Dermis blood vessel endothelial cell (primary cell): ENCODE measurements at regions not wholly inside any gene's neighbourhood (a gene's known extent, or its start where the extent isn't known, plus 50 kb on each side); places are given as distances from the start of the nearest gene placed in this dataset.
"Not testable (repeated sequence)": the region's sequence is repeated elsewhere in the genome, so short reads cannot be mapped to it uniquely, and the experiment has no call there.

ENCODE experiments used
- DNase-seq: peaks from one replicate; pipeline ENCODE4 v3.0.0; 2010

DNA sequence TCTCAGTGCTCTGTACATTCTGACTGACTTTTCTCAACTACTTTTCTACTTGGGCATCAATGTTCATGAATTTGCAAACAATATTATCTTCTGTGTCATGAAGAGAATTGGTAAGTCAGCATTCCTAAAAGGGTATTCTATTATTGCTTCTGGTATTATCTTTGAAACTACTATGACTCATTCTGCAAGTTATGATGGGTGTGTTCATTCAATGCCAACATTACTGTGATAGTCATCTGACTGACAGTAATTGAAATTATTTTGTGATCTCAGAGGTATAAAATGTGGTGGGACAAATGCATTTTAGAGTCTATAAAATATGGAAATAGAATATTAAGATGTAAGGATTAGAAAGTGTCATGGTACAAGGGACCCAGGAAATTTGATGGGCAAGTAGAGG is 736.0 kb upstream of the CELF4 start:
- DNase-seq: no peak

DNA sequence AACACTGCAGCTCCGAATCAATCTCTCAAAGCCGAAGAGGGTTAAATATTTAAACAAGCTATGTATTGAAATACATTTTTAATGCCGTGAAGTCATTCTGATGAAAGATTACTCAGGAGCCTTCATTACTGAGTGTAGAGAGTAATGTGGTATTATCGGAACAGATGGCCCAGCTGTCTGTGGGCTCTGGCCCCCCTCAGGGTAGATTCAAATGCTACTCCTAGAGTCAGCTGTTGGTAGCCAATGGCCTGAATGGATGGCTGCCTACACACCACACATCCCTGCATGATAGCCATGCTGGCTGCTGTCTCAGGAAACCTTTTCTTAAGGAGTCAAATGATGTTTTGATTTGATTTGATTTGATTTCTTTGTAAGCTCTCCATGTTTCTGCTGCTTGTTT is 732.3 kb upstream of the CELF4 start:
- no peak for DNase-seq

DNA sequence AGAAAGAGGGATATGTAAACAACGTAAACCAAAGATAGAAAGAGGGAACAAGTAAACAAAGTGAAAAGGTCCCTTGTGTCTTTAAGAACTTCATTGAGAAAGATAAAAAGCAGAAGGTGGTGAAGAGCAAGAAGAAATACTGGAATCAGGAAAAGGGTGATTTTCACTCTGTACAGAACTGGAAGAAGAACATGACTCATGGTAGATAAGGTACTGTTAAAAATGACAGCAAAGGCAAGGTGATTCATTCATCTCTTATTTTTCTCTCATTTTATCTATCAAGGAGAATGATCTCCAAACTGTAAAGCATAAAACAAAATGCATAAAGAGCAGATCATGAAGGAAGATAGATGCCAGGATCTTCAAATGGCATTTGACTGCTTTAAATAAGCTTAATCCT is 724.6 kb upstream of the CELF4 start:
- no peak for DNase-seq

DNA sequence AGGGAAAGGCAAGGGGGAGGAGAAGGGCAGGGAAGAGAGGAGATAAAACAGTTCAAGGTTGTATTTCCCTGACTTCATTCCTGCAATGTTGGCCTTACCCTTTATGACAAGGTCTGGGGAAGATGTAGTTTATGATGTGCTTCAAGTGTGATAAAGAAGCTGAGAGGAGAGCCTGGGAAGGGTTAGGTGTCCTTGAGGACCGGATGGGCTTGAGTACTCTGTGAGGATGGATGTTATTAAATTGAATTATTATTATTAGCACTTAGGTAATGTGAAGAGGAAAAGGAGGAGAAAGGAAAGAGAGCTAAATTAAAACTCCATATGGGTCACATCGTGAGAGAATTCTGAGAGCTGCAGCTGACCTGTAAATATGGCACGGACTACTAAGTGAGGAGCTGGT is 719.4 kb upstream of the CELF4 start:
- DNase-seq: no peak

DNA sequence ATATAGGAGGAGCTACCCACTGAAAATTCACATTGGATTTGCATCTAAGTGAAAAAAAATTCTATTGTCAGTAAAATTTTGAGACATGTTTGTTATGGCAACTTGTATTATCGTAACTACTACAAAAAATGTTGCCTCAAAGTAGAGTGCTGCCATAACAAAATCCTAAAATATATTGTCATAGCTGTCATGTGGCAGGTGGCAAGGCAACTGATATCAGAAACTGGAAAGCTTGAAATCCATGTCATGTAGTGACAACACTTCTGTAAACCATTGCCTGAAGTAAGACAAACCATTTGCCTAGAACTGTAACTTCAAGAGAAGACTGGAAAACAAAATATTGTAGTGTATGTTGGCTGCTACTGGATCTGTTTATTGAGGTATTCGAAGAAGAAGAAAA is 697.5 kb upstream of the CELF4 start:
- DNase-seq: no peak

DNA sequence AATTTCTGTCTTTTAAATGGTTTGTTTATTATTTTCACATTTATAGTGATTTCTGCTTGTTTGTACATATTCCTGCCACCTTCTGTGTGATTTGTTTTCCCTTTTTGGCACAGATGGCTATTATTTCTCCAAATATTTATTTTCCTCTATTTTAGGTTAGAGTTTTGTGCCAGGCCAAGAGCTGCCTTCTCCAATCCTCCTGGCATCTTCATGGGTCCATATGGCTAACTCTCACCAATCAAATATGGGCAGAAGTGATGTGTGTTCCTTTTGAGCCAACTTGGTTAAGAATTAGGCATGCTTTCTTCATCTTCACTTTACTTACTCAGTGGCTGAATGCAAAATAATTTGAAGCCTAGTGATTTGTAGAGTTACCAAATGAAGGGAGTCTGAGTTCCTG is 697.1 kb upstream of the CELF4 start:
- DNase-seq: no peak

DNA sequence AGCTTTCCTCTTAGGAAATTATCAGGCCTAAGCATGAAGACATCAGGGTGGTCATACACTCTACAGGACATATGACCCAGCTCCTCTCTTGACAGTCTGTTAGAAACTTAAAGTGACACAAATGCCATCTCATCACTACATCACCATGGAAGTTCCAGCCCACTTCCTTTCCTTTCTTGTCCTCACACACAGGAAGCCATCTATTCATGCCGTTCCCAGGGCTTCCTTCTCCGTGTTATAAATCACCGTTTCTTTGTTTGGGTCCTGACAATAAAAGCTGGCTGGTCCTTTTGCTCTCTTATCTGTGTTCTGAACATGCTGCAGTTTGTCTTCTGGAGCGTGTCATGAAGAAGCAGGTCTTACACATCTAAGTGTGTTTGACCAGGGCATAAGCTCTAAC is 692.1 kb upstream of the CELF4 start:
- no peak for DNase-seq

DNA sequence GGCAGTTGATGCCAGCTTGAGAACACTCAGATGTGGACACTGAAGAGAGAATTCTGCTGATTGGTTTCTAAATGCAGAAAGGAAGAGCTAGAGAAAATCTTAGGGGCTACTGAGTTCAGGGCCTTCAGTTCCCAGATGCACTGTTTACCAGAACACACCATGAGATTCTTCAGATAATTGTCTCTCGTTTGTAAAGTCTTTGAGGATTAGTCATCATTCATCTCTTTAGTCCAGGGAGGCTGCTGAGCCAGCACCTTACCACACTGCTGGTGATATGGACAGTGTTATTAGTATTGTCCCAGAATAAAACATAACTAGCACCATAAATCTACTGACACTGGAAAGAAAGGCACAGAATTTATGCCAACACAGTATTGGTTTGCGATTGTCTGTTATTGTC is 690.8 kb upstream of the CELF4 start:
- DNase-seq: no peak

DNA sequence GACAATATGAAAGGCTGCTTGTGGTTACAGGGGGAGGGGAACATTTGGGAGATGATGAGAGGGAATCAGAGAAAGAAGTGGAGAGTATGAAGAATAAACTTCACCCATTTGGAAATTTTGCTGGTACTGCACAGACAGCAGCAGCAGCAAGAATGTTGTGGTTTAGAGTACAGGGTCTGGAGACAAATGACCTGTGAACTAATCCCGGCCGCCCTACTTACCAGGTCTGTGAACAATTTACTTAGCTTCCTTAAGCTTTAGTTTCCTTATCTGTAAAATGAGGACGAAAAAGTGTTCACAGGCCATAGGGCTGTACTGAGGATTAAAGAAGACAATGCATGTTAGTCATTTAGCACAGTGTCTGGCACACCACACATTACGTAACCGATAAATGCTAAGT is 685.4 kb upstream of the CELF4 start:
- DNase-seq: no peak

DNA sequence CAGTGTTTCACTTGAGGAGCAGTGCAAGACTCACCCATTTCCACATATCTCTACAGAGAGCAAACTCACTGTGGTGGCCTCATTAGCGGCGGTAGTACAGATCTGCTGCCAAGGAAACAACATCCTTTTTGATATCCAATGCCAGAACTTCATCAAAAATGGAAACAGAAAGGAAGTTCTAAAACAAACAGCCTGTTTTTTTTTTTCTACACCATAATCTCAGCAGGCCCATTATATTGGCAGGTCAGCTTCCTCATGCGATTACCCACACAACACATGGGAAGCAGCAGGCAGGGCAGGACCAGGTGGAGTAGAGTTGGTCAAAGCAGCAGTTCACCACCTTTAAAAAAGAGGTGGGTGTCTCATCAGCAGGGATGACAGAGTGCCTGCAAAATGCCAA is 678.9 kb upstream of the CELF4 start:
- no peak for DNase-seq

DNA sequence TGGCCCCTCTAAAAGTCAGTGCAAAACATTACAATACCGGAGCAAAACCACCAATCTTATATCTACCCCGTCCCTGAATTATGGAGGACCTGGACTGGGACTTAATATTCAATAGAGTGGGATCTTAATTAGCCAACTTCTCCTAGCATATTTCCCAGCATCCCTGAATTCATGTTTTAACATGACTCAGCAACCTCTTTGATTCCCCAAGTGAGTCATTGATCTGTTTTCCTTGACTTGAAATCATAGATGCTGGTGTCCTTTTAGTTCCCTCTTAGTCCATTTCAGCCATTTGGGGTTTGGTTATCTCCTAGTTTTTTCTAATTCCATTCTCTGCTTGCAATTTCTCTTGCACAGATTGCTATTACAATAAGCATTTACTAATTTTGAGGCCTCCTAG is 677.7 kb upstream of the CELF4 start:
- DNase-seq: no peak

DNA sequence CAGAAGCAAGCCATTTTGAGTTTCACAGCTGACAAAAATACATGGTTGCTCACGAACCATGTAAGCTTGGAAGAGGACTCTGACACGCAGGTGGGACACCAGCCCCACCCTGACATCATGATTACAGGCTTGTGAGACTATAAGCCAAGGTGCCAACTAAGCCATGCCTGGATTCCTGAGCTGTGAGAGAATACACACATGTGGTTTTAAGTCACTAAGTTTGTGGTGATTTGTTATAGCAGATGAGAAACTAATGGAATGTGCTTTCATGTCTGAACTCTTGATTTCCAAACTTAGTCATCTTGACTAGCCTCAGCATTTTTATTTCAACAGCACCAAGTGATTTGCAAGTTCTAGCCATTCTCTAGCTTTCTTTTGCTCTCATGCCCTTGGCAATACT is 676.1 kb upstream of the CELF4 start:
- DNase-seq: no peak

DNA sequence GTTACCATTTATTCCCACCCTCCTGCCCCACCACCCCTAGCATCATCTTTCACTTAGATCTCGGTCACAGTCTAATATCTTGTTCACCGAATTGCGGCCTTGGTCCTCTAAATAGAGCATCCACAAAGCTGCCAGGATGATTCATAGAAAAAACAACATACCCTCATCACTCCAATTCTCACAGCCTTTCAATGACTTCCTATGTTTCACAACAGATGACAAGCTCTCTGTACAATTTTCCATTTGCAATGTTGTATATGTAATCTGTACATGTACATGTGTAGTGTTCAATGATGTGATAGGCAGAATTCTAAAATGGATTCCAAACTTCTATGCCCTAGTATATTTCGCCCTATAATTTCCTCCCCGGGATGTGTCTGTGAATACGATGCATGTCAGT is 675.6 kb upstream of the CELF4 start:
- no peak for DNase-seq

DNA sequence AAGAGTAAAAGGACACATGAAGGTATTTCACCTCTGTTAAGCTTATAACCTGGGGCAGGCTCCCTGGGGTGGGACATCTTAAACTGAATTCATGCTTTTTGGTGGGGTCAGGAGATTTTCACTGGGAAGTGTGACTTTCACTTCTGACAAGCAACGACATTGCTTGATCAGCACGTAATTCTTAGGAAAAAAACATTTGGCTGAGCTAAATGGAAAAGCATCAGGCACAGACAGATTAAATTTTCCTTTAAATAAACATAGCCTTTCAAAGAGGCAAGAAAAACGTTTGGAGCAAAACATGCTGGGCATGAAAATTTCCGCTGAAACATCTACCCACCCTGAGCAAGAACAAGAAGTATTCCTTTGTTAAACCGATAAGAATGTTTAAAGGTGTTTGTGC is 674.0 kb upstream of the CELF4 start:
- DNase-seq: no peak

DNA sequence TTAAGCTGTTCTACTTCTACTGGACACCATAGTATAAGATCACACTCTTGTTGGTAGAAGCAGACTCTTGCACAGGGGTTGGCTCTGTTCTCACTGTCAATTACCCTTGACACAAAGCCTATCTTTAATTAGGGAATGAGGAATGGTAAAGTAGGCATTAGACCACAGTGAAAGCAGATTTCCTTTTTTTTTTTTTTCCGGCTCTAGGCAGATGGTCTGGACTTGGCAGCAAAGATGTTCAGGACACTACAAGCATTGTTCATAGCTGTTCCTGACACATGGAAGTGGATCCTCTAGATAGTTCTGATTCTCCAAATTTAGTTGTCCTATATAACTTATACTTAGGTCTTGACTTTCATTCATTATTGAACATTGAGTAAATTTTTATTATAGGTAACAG is 672.2 kb upstream of the CELF4 start:
- DNase-seq: no peak

DNA sequence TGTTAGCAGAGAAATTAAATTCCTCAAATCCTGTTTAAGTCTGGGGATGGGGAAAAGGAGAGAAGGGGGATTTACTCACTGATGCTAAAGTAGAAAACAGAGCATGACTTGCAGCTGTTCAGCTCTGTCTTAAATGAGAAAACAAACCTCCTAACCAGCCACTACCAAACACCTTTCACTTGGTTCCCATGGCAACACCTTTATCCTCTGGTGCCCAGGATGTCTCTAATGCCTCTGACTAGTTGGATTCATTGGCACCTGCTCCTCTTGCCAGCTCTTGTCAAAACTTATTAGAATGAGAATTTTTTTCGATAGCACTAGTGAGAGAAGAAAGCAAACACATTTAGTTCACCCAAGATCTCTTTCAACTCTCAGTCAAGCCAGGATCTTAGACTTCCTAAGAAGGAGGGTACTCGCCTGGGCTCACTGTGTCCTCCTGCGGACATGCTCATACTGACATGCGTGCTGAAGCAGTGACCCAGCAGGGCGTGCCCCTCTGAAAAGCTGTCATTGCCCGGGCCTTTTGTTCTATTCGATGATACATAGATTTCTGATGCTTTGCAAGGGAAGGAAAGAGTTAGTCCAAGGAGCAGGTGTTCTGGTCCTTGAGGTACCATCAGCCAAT is 656.0 kb upstream of the CELF4 start:
- DNase-seq: no peak

DNA sequence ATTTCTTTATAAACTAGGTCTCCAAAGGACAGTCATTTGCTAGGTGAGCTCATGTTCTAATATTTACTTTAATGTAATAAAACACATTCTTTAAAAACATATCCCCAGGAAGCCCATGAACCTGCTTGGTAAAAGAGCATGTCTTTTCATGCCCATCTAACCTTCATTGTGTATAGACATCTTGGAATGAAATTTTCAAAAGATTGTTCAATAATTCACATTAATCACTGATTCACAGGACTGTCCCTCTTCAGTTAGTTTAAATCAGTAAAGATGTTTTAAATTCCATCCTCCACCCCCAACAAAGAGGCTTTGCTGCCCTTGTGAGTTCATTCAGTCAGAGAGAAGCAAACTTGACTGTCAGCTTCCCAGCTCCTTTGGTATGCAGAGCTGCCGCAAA is 633.4 kb upstream of the CELF4 start:
- DNase-seq: no peak

DNA sequence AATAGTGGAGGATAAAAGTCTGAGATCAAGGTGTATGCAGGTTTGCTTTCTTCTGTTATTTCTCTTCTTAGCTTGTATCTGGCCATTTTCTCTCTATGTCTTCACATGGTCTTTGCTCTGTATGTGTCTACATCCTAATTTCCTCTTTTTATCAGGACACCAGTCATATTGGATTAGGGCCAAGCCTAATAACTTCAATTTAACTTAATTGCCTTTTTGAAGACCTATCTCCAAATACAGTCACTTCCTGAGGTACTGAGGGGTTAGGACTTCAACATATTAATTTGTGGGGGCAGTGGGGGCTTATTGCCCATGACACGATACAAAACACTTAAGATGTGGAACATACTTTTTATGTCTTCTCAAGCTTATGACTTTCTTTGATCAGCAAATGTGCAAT is 632.9 kb upstream of the CELF4 start:
- DNase-seq: no peak

DNA sequence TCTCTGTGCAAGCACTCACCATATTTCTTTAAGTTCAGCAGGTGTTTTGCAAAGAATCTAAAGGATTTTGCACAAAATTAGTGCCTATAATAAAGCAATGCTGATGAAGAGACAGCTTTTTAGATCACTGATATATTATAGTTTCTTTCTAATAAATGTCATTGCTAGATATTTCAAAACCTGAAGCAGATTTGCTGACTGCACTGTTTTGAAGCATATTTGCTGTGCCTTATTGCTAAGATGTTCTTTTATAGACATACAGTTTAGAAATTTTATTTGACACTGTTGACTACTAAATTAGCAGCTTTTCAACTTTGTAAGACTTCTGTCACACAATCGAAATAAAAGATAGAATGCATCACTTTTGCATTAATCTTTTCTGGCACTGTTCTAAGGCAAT is 620.9 kb upstream of the CELF4 start:
- DNase-seq: no peak

DNA sequence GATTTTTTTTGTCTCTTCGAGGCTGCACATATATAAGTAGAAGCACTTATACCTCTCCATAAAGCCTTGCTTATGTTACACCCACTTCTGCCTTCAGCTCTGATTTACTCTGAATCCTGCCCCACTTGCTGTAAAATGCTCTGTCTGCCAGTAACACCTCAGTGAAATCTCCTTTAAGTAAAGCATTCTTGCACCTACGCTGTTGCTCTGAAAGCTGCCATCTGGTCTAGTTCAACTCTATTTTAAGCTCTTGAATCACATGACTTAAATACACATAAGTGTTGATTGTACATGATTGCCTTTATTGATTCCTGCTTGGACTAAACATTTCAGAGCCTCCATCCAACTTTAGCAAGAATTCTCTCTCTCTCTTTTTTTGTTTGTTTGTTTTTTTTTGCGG is 609.0 kb upstream of the CELF4 start:
- DNase-seq: no peak

DNA sequence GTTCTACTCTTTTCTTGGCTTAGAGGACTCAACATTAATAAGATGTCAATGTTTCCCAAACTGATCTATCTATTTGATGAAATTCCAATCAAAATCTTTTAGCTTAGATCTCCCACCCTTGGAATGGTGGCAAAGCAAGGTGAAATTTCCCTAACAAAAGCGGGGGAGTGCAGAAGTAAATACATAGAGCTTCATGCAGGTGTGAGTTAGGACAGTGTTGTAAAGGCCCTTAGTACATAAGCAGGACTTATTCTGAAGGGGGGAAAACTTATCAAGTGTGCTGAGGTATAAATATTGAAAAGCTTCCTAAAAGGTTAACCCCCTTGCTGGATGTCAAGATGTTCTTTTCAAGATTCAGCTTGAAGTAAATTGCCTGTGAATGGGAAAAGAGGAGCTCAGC is 608.6 kb upstream of the CELF4 start:
- no peak for DNase-seq

DNA sequence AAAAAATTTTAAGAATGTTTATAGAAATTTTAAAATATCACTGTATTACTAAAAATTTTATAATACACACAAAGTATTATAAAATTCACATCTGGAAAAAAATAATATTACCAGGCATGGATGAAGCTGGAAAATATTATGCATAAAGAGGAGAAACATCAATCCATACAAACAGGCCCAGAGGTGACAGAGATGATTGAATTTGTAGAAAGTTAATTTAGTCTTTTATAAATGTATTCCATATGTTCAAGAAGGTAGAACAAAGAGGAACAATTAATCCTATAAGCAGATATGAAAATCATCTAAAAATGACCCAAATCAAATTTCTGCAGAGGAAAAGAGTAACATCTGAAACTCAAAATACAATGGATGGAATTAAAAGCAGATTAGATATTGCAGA is 605.2 kb upstream of the CELF4 start:
- DNase-seq: no peak

DNA sequence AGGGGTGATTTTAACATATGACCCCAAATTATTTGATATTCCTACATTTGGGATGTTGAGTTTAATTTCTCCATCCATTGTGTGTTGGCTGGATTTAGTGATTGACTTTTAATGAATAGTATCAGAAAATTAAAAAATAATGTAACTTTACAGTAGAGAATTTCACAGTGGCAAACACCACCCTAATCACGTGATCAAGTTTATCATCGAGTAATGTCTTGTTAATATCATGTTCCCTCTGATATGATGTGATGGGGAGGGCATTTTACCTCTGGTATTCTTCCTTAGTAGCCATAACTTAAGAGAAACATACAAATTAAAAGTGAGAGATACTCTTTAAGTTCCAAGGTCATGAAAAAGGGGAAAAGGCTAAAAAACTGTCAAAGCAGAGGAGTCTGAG is 602.0 kb upstream of the CELF4 start:
- no peak for DNase-seq

DNA sequence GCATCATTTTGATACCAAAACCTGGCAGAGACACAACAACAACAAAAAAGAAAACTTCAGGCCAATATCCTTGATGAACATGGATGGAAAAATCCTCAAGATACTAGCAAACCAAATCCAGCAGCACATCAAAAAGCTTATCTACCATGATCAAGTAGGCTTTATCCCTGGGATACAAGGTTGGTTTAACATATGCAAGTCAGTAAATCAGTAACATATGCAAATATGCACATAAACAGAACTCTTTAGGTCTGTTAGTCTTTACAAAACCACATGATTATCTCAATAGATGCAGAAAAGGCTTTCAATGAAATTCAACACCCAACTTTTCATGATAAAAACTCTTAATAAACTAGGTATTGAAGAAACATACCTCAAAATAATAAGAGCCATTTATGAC is 587.5 kb upstream of the CELF4 start:
- not testable (repeated sequence) for DNase-seq

DNA sequence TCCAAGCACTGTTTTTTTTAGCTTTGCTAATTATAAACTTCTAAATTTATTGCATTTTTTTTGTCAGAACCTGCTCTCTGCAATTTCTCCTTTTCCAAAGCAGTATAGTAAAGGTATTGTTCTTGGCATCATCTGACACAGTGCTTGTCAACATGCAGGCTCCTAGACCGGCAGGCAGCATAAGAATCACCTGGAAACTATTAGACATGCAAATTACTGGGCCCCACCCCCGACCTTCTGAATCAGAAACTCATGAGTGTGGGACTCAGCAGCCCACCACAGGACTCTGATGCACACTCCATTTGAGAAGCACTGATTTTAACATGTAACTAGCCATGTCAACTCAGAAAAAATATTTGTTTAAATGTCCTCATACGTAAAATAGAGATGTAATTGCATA is 551.1 kb upstream of the CELF4 start:
- no peak for DNase-seq

DNA sequence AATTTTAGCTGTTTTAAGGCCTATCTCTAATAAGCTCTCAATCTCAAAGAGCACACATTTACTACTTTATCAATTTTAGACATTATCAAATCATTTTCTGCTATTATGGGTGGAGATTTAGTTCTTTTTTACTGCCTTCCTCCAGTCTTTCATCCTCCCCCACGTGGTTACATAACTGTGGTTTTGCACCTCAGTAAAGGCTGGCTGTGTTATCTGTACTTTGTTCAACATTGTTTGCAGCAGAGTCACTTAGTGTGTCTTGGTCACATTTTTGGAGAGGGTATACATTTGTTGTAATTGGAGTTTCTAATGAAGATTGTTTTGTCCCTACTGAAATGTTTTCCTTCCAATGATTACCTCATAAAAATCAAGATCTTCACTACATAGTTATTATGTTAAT is 549.6 kb upstream of the CELF4 start:
- no peak for DNase-seq
